Caco-2 (cell line): ENCODE measurements at regions not wholly inside any gene's neighbourhood (a gene's known extent, or its start where the extent isn't known, plus 50 kb on each side); places are given as distances from the start of the nearest gene placed in this dataset.
A peak's percentile ranks its signal among the peaks of the same experiment; 100 is the strongest.

Experiments used
- BruUV-seq: library from RNA; stranded (reverse); fragments of 400-500 nt; replicated peaks from 2 replicates; lab custom pipeline; 2021; lab: Mats Ljungman, UMichigan
- CTCF ChIA-PET: fragments of 300-600 bp; sonication (Branson Sonifier 250); formaldehyde crosslinking; loops from one replicate; lab custom pipeline; 2022; ENCODE audit warnings: antibody characterized with exemption; lab: Charles Lee
- POLR2A ChIA-PET: fragments of 300-600 bp; sonication (Branson Sonifier 250); formaldehyde crosslinking; loops from one replicate; lab custom pipeline; 2022; ENCODE audit warnings: antibody characterized with exemption; lab: Charles Lee
- DNase-seq, 2 experiments: peaks; one replicate each; pipeline versions ENCODE4 v3.0.0 to v3.0.0-alpha.2; 2020 to 2022
- H3K27me3 ChIP-seq: replicated peaks from 2 replicates; pipeline ENCODE4 v1.6.0; 2011; ENCODE audit warnings: low read length; ENCODE audit not compliant: control insufficient read depth, insufficient read depth
- H3K36me3 ChIP-seq: 2 replicates; pipeline ENCODE4 v1.5.1; 2011; ENCODE audit warnings: low read length; ENCODE audit not compliant: control insufficient read depth, insufficient read depth
- H3K4me1 ChIP-seq: fragments of 250-450 bp; sonication (Bioruptor Pico); 2 replicates; pipeline ENCODE4 v1.5.1; 2020; ENCODE audit warnings: mild to moderate bottlenecking
- H3K4me3 ChIP-seq: 2 replicates; pipeline ENCODE4 v1.5.1; 2011; ENCODE audit warnings: low read depth, mild to moderate bottlenecking, control low read depth, low read length
- H3K9me3 ChIP-seq: fragments of 250-450 bp; sonication (Bioruptor Pico); 2 replicates; pipeline ENCODE4 v1.5.1; 2020; ENCODE audit warnings: mild to moderate bottlenecking, moderate library complexity
- H3K27ac Mint-ChIP-seq: one replicate; pipeline ENCODE4 v1.8.0; 2022; ENCODE audit warnings: mixed read lengths; ENCODE audit not compliant: unreplicated experiment
- H3K27me3 Mint-ChIP-seq: one replicate; pipeline ENCODE4 v1.8.0; 2022; ENCODE audit warnings: mixed read lengths; ENCODE audit not compliant: insufficient read depth, unreplicated experiment
- H3K36me3 Mint-ChIP-seq: one replicate; pipeline ENCODE4 v1.8.0; 2022; ENCODE audit warnings: mild to moderate bottlenecking, mixed read lengths; ENCODE audit not compliant: insufficient read depth, unreplicated experiment
- H3K4me1 Mint-ChIP-seq: one replicate; pipeline ENCODE4 v1.8.0; 2022; ENCODE audit warnings: low read depth, mixed read lengths; ENCODE audit not compliant: unreplicated experiment
- H3K4me3 Mint-ChIP-seq: one replicate; pipeline ENCODE4 v1.8.0; 2022; ENCODE audit warnings: mild to moderate bottlenecking, moderate library complexity, mixed read lengths; ENCODE audit not compliant: unreplicated experiment
- H3K9me3 Mint-ChIP-seq: one replicate; pipeline ENCODE4 v1.8.0; 2022; ENCODE audit warnings: mixed read lengths; ENCODE audit not compliant: unreplicated experiment
- intact Hi-C: fragments of 100-400 bp; cut with micrococcal nuclease; formaldehyde crosslinking; loops from one replicate; pipeline ENCODE4 v1.10.0; 2022; ENCODE audit not compliant: unreplicated experiment
- TF ChIP-seq, protein P1 (sequence below), 2 experiments: fragments of 200-600 bp in 1 of 2; IDR thresholded peaks; 1 replicate in 1 of 2; 2 replicates in 1 of 2; pipeline versions ENCODE4 v1.5.1 to v1.8.0; 2011 to 2022; ENCODE audit warnings: antibody characterized with exemption in 1 of 2, control low read depth in 1 of 2, inconsistent platforms in 1 of 2, low read depth in 1 of 2, low read length in 1 of 2, mild to moderate bottlenecking in 1 of 2, moderate library complexity in 1 of 2; ENCODE audit not compliant: insufficient read depth in 1 of 2, severe bottlenecking in 1 of 2, unreplicated experiment in 1 of 2

DNA sequence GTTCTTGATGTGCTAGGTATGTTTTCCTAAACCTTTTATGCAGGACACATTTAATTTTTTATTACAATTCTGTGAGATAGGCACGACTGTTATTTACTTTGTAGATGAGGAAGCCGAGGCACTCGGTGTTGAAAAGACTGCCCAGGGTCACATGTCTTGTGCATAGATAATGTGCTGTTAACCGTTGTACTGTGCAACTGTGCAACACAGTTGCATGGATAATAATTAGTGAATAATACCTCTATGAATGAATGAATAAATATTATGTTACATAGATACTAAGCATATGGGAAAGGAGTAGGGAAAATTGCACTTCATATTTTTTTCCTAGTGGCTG is 60.3 kb upstream of the DEK start:
- intact Hi-C loops: loop anchor here (1.0 kb wide), 1 partner anchor 180 kb away; no protein-coding TSS in a partner anchor
- BruUV-seq: no TSS peak
- H3K4me1 ChIP-seq: no peaks in the 10 kb centered on the region
- H3K9me3 Mint-ChIP-seq: no peaks in the 10 kb centered on the region
- DNase-seq: no peak
- no peak overlapping the region for H3K4me3 Mint-ChIP-seq
- TF ChIP-seq, protein P1, sequence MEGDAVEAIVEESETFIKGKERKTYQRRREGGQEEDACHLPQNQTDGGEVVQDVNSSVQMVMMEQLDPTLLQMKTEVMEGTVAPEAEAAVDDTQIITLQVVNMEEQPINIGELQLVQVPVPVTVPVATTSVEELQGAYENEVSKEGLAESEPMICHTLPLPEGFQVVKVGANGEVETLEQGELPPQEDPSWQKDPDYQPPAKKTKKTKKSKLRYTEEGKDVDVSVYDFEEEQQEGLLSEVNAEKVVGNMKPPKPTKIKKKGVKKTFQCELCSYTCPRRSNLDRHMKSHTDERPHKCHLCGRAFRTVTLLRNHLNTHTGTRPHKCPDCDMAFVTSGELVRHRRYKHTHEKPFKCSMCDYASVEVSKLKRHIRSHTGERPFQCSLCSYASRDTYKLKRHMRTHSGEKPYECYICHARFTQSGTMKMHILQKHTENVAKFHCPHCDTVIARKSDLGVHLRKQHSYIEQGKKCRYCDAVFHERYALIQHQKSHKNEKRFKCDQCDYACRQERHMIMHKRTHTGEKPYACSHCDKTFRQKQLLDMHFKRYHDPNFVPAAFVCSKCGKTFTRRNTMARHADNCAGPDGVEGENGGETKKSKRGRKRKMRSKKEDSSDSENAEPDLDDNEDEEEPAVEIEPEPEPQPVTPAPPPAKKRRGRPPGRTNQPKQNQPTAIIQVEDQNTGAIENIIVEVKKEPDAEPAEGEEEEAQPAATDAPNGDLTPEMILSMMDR (IDR thresholded peaks at IDR 0.05; ENCODE audit: insufficient read depth in 1 of 2, low read depth in 1 of 2, low read length in 1 of 2, severe bottlenecking in 1 of 2, unreplicated experiment in 1 of 2): no peak
- no peak overlapping the region for H3K27ac Mint-ChIP-seq
- ChIA-PET POLR2A (no interaction called here), CTCF (no interaction called here)
- H3K4me3 ChIP-seq: no peak overlapping the region
- no peaks in the 10 kb centered on the region for H3K36me3 Mint-ChIP-seq
- no peaks in the 10 kb centered on the region for H3K4me1 Mint-ChIP-seq
- H3K36me3 ChIP-seq: no peaks in the 10 kb centered on the region
- H3K9me3 ChIP-seq: no peaks in the 10 kb centered on the region
- peaks cover 8% of the 10 kb centered on the region for H3K27me3 Mint-ChIP-seq
- H3K27me3 ChIP-seq: no peaks in the 10 kb centered on the region

DNA sequence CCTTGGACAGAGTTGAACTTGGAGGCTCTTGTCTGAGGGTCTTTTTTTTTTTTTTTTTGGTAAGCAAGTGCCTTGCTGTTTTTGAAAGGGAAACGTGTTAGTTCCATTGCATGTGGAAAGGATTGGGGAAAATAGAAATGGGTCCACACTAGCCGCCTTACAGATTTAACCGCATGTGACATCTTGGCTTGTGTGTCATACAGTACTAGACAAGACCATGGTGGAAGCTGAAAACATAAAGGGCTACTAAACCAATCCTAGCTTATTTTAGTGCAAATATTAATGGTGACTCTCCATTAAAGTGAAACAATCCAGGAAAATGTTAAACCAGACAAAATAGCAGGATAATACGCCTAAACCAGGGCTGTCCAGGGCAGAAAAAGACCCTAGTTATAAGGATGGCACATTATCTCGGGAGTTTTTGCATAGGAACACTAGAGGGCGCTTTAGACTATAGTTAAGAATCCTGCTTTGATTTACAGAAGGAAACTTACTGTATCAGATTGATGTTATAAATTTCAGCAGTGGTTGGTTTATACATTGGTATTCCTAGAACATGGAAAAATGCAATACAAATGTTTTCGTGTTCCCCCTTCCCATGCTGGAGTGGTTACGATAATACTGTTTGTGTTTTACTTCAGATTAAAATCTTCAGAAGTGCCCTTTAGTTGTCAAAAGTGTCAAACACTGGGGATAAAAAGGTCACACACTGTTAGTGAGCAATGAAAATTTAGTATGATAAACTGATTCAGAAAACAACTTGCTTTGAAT is 59.8 kb upstream of the DEK start:
- H3K27me3 ChIP-seq: no peaks in the 10 kb centered on the region
- H3K36me3 ChIP-seq: no peaks in the 10 kb centered on the region
- H3K27me3 Mint-ChIP-seq: peaks cover 8% of the 10 kb centered on the region
- no peak overlapping the region for H3K4me3 Mint-ChIP-seq
- no peak overlapping the region for H3K4me3 ChIP-seq
- POLR2A ChIA-PET: no interaction called here
- intact Hi-C loops: loop anchor here (1.0 kb wide), 1 partner anchor 180 kb away; no protein-coding TSS in a partner anchor
- TF ChIP-seq, protein P1 (IDR thresholded peaks at IDR 0.05; ENCODE audit: insufficient read depth in 1 of 2, low read depth in 1 of 2, low read length in 1 of 2, severe bottlenecking in 1 of 2, unreplicated experiment in 1 of 2): peak; percentile 66 to 68
- no peaks in the 10 kb centered on the region for H3K4me1 ChIP-seq
- H3K9me3 Mint-ChIP-seq: no peaks in the 10 kb centered on the region
- H3K27ac Mint-ChIP-seq: no peak overlapping the region
- no peaks in the 10 kb centered on the region for H3K9me3 ChIP-seq
- peak in 1 of 2 experiments; percentile 33 for DNase-seq
- no peaks in the 10 kb centered on the region for H3K4me1 Mint-ChIP-seq
- CTCF ChIA-PET: interaction anchor here (0.6 to 0.7 kb wide), 2 partner anchors 25 to 60 kb away, joined by 3 to 7 read pairs; partner anchors contain the start of gene DEK
- H3K36me3 Mint-ChIP-seq: no peaks in the 10 kb centered on the region
- no TSS peak for BruUV-seq

DNA sequence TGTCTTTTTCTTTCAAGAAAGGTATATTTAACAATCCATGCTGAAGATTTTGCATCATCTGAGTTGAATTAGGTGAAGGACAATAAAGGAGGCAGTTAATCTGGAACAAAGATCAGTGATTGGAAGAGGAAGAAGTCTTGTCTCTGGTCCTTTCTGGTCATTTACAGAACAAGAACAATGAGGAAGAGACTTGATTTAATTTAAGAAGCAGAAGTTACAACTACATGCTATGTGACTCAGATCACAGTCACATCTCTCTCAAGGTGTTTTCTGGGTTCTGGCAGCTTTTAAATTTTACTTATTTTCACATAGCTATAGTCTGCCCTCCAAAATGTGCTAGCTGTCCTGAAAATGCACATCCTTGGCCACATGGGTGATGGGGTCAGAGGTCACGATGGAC is 53.5 kb upstream of the DEK start:
- H3K4me3 ChIP-seq: no peak overlapping the region
- H3K36me3 Mint-ChIP-seq: no peaks in the 10 kb centered on the region
- H3K4me3 Mint-ChIP-seq: no peak overlapping the region
- H3K27me3 Mint-ChIP-seq: peaks cover 3% of the 10 kb centered on the region
- H3K36me3 ChIP-seq: no peaks in the 10 kb centered on the region
- no TSS peak for BruUV-seq
- no peak overlapping the region for H3K27ac Mint-ChIP-seq
- intact Hi-C loops: no loop called here
- TF ChIP-seq, protein P1 (IDR thresholded peaks at IDR 0.05; ENCODE audit: insufficient read depth in 1 of 2, low read depth in 1 of 2, low read length in 1 of 2, severe bottlenecking in 1 of 2, unreplicated experiment in 1 of 2): no peak
- ChIA-PET POLR2A (no interaction called here), CTCF (no interaction called here)
- no peaks in the 10 kb centered on the region for H3K4me1 ChIP-seq
- H3K9me3 ChIP-seq: no peaks in the 10 kb centered on the region
- H3K4me1 Mint-ChIP-seq: no peaks in the 10 kb centered on the region
- no peak for DNase-seq
- no peaks in the 10 kb centered on the region for H3K9me3 Mint-ChIP-seq
- no peaks in the 10 kb centered on the region for H3K27me3 ChIP-seq
